ENCODE measurements at regions not wholly inside any gene's neighbourhood (a gene's known extent, or its start where the extent isn't known, plus 50 kb on each side); places are given as distances from the start of the nearest gene placed in this dataset.

GRCh38 chr2:128791120-128791984 lies 472.7 kb upstream of the HS6ST1 start:
- intact Hi-C loops (cut with DNase I; ENCODE audit: low total_unique reads), result no loop called here
- no peak overlapping the region for H3K4me3 ChIP-seq (ENCODE audit: low read depth, poor library complexity, severe bottlenecking)
- peak in 1 of 2 donors; percentile 76 for DNase-seq (ENCODE audit: low spot score in 2 of 2)
- WGBS, 2 donors, result 59 to 66% methylated on average over 22 to 24 of the region's 24 CpGs
- TF ChIP-seq POLR2A (IDR thresholded peaks at IDR 0.05), result no peak
- TF ChIP-seq, protein P1, sequence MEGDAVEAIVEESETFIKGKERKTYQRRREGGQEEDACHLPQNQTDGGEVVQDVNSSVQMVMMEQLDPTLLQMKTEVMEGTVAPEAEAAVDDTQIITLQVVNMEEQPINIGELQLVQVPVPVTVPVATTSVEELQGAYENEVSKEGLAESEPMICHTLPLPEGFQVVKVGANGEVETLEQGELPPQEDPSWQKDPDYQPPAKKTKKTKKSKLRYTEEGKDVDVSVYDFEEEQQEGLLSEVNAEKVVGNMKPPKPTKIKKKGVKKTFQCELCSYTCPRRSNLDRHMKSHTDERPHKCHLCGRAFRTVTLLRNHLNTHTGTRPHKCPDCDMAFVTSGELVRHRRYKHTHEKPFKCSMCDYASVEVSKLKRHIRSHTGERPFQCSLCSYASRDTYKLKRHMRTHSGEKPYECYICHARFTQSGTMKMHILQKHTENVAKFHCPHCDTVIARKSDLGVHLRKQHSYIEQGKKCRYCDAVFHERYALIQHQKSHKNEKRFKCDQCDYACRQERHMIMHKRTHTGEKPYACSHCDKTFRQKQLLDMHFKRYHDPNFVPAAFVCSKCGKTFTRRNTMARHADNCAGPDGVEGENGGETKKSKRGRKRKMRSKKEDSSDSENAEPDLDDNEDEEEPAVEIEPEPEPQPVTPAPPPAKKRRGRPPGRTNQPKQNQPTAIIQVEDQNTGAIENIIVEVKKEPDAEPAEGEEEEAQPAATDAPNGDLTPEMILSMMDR (IDR thresholded peaks at IDR 0.05), result no peak

DNA sequence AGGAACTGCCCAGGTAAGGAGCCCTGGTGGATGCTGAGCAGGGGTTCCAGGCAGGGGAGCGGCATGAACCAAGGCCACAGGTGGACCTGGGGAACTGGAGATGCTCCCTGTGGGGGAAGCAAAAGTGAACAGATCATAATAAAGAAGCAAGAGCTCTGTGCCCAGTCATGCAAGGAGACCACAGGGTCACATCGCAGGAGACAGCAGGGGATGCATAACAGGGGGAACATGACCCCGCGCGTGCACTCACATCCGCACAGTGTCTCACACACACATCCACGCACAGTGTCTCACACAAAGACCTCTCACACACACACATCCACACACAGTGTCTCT lies 473.3 kb upstream of the HS6ST1 start:
- DNase-seq (ENCODE audit: low spot score in 2 of 2), result peak in 1 of 2 donors; percentile 69
- no peak for TF ChIP-seq POLR2A (IDR thresholded peaks at IDR 0.05)
- TF ChIP-seq, protein P1 (IDR thresholded peaks at IDR 0.05), result no peak
- 79 to 80% methylated on average over 7 of the region's 7 CpGs for WGBS, 2 donors
- no peak overlapping the region for H3K4me3 ChIP-seq (ENCODE audit: low read depth, poor library complexity, severe bottlenecking)
- intact Hi-C loops (cut with DNase I; ENCODE audit: low total_unique reads), result no loop called here

DNA sequence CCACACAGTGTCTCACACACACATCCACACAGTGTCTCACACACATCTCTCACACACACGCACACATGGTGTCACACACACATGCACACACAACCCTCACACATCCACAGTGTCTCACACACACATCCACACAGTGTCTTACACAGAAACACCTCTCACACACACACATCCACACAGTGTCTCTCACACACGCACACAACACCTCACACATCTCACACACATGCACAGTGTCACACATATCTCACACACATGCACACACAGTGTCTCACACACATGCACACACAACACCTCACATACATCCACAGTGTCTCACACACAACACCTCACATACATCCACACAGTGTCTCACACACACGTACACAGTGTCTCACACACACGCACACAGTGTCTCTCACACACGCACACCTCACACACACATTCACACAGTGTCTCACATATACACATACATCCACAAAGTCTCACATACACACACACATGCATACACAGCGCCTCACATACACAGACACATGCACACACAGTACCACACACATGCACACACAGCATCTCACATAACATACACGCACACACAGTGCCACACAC lies 473.9 kb upstream of the HS6ST1 start:
- DNase-seq (ENCODE audit: low spot score in 2 of 2), result no peak
- intact Hi-C loops (cut with DNase I; ENCODE audit: low total_unique reads), result no loop called here
- TF ChIP-seq POLR2A (IDR thresholded peaks at IDR 0.05), result no peak
- TF ChIP-seq, protein P1 (IDR thresholded peaks at IDR 0.05), result no peak
- H3K4me3 ChIP-seq (ENCODE audit: low read depth, poor library complexity, severe bottlenecking), result no peak overlapping the region
- WGBS, 2 donors, result 87% methylated on average over 7 of the region's 7 CpGs

DNA sequence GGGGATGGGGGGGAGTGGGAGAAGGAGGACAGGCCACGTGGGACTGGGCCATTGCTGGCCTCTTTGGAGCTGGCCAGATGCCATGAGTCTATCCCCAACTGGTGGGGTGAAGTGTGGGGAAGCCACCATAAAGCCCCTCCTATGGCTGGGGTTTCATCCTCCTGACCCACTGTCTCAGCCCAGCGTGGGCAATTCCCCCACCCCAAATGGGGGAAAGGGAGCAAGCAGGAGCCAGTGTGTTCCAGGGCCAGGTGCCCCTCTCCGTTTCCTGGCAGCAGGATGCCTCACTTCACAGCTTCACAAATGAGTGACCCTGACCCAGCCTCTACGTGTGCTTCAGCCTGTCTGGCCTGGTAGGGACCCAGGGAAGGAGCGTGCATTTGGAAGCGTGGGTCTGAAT lies 474.7 kb upstream of the HS6ST1 start:
- WGBS, 2 donors, result 75 to 82% methylated on average over 6 of the region's 6 CpGs
- DNase-seq (ENCODE audit: low spot score in 2 of 2), result no peak
- intact Hi-C loops (cut with DNase I; ENCODE audit: low total_unique reads), result no loop called here
- TF ChIP-seq, protein P1 (IDR thresholded peaks at IDR 0.05), result no peak
- TF ChIP-seq POLR2A (IDR thresholded peaks at IDR 0.05), result no peak
- no peak overlapping the region for H3K4me3 ChIP-seq (ENCODE audit: low read depth, poor library complexity, severe bottlenecking)

DNA sequence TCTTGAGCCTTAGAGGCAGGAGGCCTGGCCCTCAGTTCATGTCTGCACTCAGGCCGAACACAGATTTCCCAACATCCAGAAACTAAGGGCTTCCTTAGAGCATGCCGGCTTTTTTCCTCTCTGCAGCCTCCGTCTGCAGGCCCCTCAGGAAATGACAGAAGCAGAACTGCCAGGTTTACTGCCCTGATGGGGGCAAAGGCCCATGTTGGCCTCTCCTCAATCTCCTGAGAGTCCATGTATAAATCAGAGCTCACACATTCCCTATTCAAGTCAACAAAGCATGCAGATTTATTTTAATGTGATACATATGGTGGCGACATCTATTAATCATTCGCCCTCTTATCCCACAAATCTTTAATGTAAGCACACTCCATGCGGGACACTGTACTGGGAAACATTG lies 475.6 kb upstream of the HS6ST1 start:
- WGBS, 2 donors, result 79 to 91% methylated on average over 6 of the region's 6 CpGs
- intact Hi-C loops (cut with DNase I; ENCODE audit: low total_unique reads), result no loop called here
- H3K4me3 ChIP-seq (ENCODE audit: low read depth, poor library complexity, severe bottlenecking), result no peak overlapping the region
- TF ChIP-seq POLR2A (IDR thresholded peaks at IDR 0.05), result no peak
- TF ChIP-seq, protein P1 (IDR thresholded peaks at IDR 0.05), result no peak
- DNase-seq (ENCODE audit: low spot score in 2 of 2), result no peak

All from lower leg skin (tissue), 4 donors.